Panc1 (cell line): ENCODE measurements at regions not wholly inside any gene's neighbourhood (a gene's known extent, or its start where the extent isn't known, plus 50 kb on each side); places are given as distances from the start of the nearest gene placed in this dataset.

Experiments
- ATAC-seq: fragments of 200-7000 bp; cut with Tn5 transposase; 2 replicates; pipeline ENCODE4 v1.9.1; 2020; ENCODE audit warnings: mild to moderate bottlenecking, moderate library complexity
- BruUV-seq: library from RNA; stranded (reverse); fragments of 400-500 nt; replicated peaks from 2 replicates; lab custom pipeline; 2021; lab: Mats Ljungman, UMichigan
- CTCF ChIA-PET: fragments of 300-600 bp; sonication (Branson Sonifier 250); formaldehyde crosslinking; loops from one replicate; lab custom pipeline; 2022; ENCODE audit warnings: antibody characterized with exemption; lab: Charles Lee
- POLR2A ChIA-PET: fragments of 300-600 bp; sonication (Branson Sonifier 250); formaldehyde crosslinking; loops from one replicate; lab custom pipeline; 2022; ENCODE audit warnings: antibody characterized with exemption; lab: Charles Lee
- DNase-seq: peaks from one replicate; pipeline ENCODE4 v3.0.0-alpha.2; 2010; ENCODE audit warnings: low read depth, low spot score
- H3K27ac ChIP-seq: 2 replicates; pipeline ENCODE4 v1.5.1; 2011; ENCODE audit warnings: mild to moderate bottlenecking, low read length, inconsistent platforms
- H3K27me3 ChIP-seq: fragments of 200-500 bp; sonication (Bioruptor generic); 2 replicates; pipeline ENCODE4 v1.6.0; 2014; ENCODE audit warnings: low read length, inconsistent platforms; ENCODE audit not compliant: control insufficient read depth, insufficient read depth
- H3K36me3 ChIP-seq: fragments of 200-500 bp; sonication (Bioruptor generic); 2 replicates; pipeline ENCODE4 v1.5.1; 2014; ENCODE audit warnings: inconsistent platforms, mild to moderate bottlenecking, low read length, moderate library complexity; ENCODE audit not compliant: control insufficient read depth, insufficient read depth
- H3K4me1 ChIP-seq: 2 replicates; pipeline ENCODE4 v1.5.1; 2011; ENCODE audit warnings: inconsistent platforms, mild to moderate bottlenecking, low read length, moderate library complexity; ENCODE audit not compliant: control insufficient read depth, insufficient read depth
- H3K4me3 ChIP-seq, 2 experiments: 2 replicates each; pipeline ENCODE4 v1.5.1; 2011 to 2012; ENCODE audit warnings: low read depth in 2 of 2, low read length in 2 of 2, mild to moderate bottlenecking in 2 of 2, inconsistent platforms in 1 of 2, moderate library complexity in 1 of 2
- H3K9me3 ChIP-seq: fragments of 200-500 bp; sonication (Bioruptor generic); 2 replicates; pipeline ENCODE4 v1.5.1; 2014; ENCODE audit warnings: low read depth, mild to moderate bottlenecking, inconsistent platforms, low read length, moderate library complexity; ENCODE audit not compliant: control insufficient read depth, insufficient read depth
- POLR2AphosphoS5 ChIP-seq: IDR thresholded peaks from 2 replicates; pipeline ENCODE4 v1.6.1; 2012; ENCODE audit warnings: mild to moderate bottlenecking, low read depth, low read length, moderate library complexity
- SIN3A ChIP-seq: IDR thresholded peaks from 2 replicates; pipeline ENCODE4 v1.6.1; 2012; ENCODE audit warnings: low read depth, mild to moderate bottlenecking, low read length, moderate library complexity, borderline replicate concordance; ENCODE audit not compliant: insufficient read depth
- TCF7L2 ChIP-seq: IDR thresholded peaks from 2 replicates; pipeline ENCODE4 v1.6.1; 2011; ENCODE audit warnings: mild to moderate bottlenecking, low read depth, low read length, inconsistent platforms
- in situ Hi-C: cut with HindIII; loops from 2 replicates; pipeline ENCODE4 v1.10.0; 2016; ENCODE audit warnings: low sequenced_read_pairs, low pct_unique_long_range_greater_than_20kb
- intact Hi-C: fragments of 100-400 bp; cut with micrococcal nuclease; formaldehyde crosslinking; loops from one replicate; pipeline ENCODE4 v1.10.0; 2022; ENCODE audit not compliant: unreplicated experiment
- TF ChIP-seq, protein P1 (sequence below), 2 experiments: IDR thresholded peaks; 2 replicates each; pipeline ENCODE4 v1.6.1; 2011 to 2012; ENCODE audit warnings: low read depth in 2 of 2, control low read depth in 1 of 2, low read length in 1 of 2, mild to moderate bottlenecking in 1 of 2, moderate library complexity in 1 of 2; ENCODE audit not compliant: insufficient read depth in 1 of 2
- TF ChIP-seq, protein P2 (sequence below): fragments of 450-650 bp; IDR thresholded peaks from 2 replicates; pipeline ENCODE4 v1.5.1; 2017; ENCODE audit warnings: mild to moderate bottlenecking

DNA sequence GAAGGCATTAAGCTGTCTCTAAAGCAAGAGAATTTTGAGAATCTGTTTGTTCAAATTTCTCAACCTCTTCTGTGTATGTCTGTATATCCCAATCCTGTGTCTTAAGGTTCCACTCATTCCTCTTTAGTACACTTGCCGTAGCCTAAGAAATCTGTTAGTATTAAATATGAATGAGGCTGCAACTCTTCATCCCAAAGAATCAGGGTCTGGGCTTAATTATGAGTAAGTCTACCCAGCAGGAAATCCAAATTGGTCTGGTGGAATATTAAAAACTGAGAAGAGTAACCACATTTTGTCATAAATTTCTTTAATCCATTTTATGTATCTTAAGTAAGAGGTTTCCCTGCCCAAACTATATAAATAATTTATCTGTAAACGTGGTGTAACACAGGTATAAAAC lies 1171.2 kb downstream of the CDH12 start:
- no peaks in the 10 kb centered on the region for H3K4me1 ChIP-seq
- in situ Hi-C loops, result no loop called here
- TF ChIP-seq, protein P1, sequence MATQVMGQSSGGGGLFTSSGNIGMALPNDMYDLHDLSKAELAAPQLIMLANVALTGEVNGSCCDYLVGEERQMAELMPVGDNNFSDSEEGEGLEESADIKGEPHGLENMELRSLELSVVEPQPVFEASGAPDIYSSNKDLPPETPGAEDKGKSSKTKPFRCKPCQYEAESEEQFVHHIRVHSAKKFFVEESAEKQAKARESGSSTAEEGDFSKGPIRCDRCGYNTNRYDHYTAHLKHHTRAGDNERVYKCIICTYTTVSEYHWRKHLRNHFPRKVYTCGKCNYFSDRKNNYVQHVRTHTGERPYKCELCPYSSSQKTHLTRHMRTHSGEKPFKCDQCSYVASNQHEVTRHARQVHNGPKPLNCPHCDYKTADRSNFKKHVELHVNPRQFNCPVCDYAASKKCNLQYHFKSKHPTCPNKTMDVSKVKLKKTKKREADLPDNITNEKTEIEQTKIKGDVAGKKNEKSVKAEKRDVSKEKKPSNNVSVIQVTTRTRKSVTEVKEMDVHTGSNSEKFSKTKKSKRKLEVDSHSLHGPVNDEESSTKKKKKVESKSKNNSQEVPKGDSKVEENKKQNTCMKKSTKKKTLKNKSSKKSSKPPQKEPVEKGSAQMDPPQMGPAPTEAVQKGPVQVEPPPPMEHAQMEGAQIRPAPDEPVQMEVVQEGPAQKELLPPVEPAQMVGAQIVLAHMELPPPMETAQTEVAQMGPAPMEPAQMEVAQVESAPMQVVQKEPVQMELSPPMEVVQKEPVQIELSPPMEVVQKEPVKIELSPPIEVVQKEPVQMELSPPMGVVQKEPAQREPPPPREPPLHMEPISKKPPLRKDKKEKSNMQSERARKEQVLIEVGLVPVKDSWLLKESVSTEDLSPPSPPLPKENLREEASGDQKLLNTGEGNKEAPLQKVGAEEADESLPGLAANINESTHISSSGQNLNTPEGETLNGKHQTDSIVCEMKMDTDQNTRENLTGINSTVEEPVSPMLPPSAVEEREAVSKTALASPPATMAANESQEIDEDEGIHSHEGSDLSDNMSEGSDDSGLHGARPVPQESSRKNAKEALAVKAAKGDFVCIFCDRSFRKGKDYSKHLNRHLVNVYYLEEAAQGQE (IDR thresholded peaks at IDR 0.05; ENCODE audit: insufficient read depth in 1 of 2, low read depth in 2 of 2, low read length in 1 of 2), result no peak
- TF ChIP-seq, protein P2, sequence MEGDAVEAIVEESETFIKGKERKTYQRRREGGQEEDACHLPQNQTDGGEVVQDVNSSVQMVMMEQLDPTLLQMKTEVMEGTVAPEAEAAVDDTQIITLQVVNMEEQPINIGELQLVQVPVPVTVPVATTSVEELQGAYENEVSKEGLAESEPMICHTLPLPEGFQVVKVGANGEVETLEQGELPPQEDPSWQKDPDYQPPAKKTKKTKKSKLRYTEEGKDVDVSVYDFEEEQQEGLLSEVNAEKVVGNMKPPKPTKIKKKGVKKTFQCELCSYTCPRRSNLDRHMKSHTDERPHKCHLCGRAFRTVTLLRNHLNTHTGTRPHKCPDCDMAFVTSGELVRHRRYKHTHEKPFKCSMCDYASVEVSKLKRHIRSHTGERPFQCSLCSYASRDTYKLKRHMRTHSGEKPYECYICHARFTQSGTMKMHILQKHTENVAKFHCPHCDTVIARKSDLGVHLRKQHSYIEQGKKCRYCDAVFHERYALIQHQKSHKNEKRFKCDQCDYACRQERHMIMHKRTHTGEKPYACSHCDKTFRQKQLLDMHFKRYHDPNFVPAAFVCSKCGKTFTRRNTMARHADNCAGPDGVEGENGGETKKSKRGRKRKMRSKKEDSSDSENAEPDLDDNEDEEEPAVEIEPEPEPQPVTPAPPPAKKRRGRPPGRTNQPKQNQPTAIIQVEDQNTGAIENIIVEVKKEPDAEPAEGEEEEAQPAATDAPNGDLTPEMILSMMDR, result no peak
- TF ChIP-seq SIN3A, result no peak
- no peak for TF ChIP-seq POLR2AphosphoS5
- no peak for TF ChIP-seq TCF7L2
- ChIA-PET CTCF (no interaction called here), POLR2A (interaction anchor here (0.6 kb wide), 1 partner anchor 1343 kb away, joined by 3 read pairs; no protein-coding TSS in a partner anchor)
- ATAC-seq, result no peak
- H3K4me3 ChIP-seq, result no peak overlapping the region
- H3K9me3 ChIP-seq, result no peaks in the 10 kb centered on the region
- no peak overlapping the region for H3K27ac ChIP-seq
- no peaks in the 10 kb centered on the region for H3K36me3 ChIP-seq
- H3K27me3 ChIP-seq, result no peaks in the 10 kb centered on the region
- no peak for DNase-seq
- intact Hi-C loops, result no loop called here
- BruUV-seq, result no TSS peak

DNA sequence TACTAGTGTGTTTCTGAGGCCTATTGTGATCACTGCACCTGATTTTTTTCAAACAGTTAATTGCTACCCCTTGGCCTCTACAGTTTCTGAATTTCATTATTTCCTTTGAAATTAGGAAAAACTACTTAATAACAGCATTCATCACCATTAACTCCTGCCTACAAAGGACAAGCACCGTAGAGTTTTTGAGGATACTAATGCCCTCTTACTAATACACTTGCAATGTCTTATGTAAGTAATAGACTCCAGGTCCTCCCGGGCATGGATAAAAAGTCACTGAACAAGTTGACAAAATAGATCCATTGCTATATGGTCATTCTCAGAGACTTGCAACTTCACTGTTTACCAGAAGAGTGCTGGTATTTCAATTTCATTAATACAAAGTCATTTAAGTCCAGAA lies 1172.5 kb downstream of the CDH12 start:
- ATAC-seq, result no peak
- no peak for DNase-seq
- BruUV-seq, result no TSS peak

More for the DNA sequence above, 1172.5 kb downstream of the CDH12 start:
- POLR2A ChIA-PET, result no interaction called here
- no peak overlapping the region for H3K4me3 ChIP-seq
- no peaks in the 10 kb centered on the region for H3K9me3 ChIP-seq
- in situ Hi-C loops, result no loop called here
- TF ChIP-seq, protein P1 (IDR thresholded peaks at IDR 0.05; ENCODE audit: insufficient read depth in 1 of 2, low read depth in 2 of 2, low read length in 1 of 2), result no peak
- TF ChIP-seq, protein P2, result no peak
- no peak for TF ChIP-seq TCF7L2
- no peak for TF ChIP-seq POLR2AphosphoS5
- no peak for TF ChIP-seq SIN3A
- no peaks in the 10 kb centered on the region for H3K4me1 ChIP-seq
- no peaks in the 10 kb centered on the region for H3K36me3 ChIP-seq
- CTCF ChIA-PET, result interaction anchor here (0.7 kb wide), 1 partner anchor 18 kb away, joined by 6 read pairs; no protein-coding TSS in a partner anchor
- no peaks in the 10 kb centered on the region for H3K27me3 ChIP-seq
- H3K27ac ChIP-seq, result no peak overlapping the region
- intact Hi-C loops, result no loop called here
